DND-41 (cell line): ENCODE measurements at regions not wholly inside any gene's neighbourhood (a gene's known extent, or its start where the extent isn't known, plus 50 kb on each side); places are given as distances from the start of the nearest gene placed in this dataset.

Source experiments
- CTCF ChIP-seq: IDR thresholded peaks from 2 replicates; pipeline ENCODE4 v1.5.1; 2012; ENCODE audit warnings: borderline replicate concordance, low read length, moderate library complexity, mild to moderate bottlenecking; ENCODE audit not compliant: poor library complexity, severe bottlenecking; ENCODE audit errors: extremely low read depth
- EZH2 ChIP-seq: IDR thresholded peaks from 3 replicates; pipeline ENCODE4 v1.6.1; 2012; ENCODE audit warnings: borderline replicate concordance, low read depth, mild to moderate bottlenecking, moderate library complexity, low read length, inconsistent platforms; ENCODE audit not compliant: severe bottlenecking

- TF ChIP-seq CTCF = no peak
- no peak for TF ChIP-seq EZH2
These were observed 217.7 kb upstream of the PRICKLE1 start for GRCh38 chr12:42807251-42807650.
